HG03039 (cell line): ENCODE measurements at regions not wholly inside any gene's neighbourhood (a gene's known extent, or its start where the extent isn't known, plus 50 kb on each side); places are given as distances from the start of the nearest gene placed in this dataset.

Source experiments
- ATAC-seq: cut with Tn5 transposase; IDR thresholded peaks from one replicate; pipeline ENCODE4 v1.9.1; 2021; ENCODE audit warnings: mild to moderate bottlenecking, moderate library complexity; ENCODE audit not compliant: unreplicated experiment

GRCh38 chr10:62545160-62546066, 171.2 kb downstream of the ZNF365 start:
- ATAC-seq: no peak

- ATAC-seq: no peak
These were observed 174.5 kb downstream of the ZNF365 start for GRCh38 chr10:62548686-62549085.

- no peak for ATAC-seq
These were observed 176.0 kb downstream of the ZNF365 start for GRCh38 chr10:62550173-62550572.

GRCh38 chr10:62554632-62555199, 180.5 kb downstream of the ZNF365 start:
- peak; percentile 73 for ATAC-seq

- no peak for ATAC-seq
These were observed 185.5 kb downstream of the ZNF365 start for GRCh38 chr10:62559481-62560200.

GRCh38 chr10:62560201-62560819, 186.1 kb downstream of the ZNF365 start:
- no peak for ATAC-seq

- no peak for ATAC-seq
These were observed 187.0 kb downstream of the ZNF365 start for GRCh38 chr10:62561151-62561550.

GRCh38 chr10:62562101-62562500, 187.9 kb downstream of the ZNF365 start:
- ATAC-seq: no peak

- ATAC-seq: no peak
These were observed 188.6 kb downstream of the ZNF365 start for GRCh38 chr10:62562795-62563194.

- ATAC-seq: no peak
These were observed 199.8 kb downstream of the ZNF365 start for GRCh38 chr10:62573929-62574328.

GRCh38 chr10:62577076-62577475, 202.9 kb downstream of the ZNF365 start:
- no peak for ATAC-seq

- ATAC-seq: no peak
These were observed 203.6 kb downstream of the ZNF365 start for GRCh38 chr10:62577666-62578291.

- ATAC-seq: no peak
These were observed 204.1 kb downstream of the ZNF365 start for GRCh38 chr10:62578301-62578700.

- no peak for ATAC-seq
These were observed 204.7 kb downstream of the ZNF365 start for GRCh38 chr10:62578916-62579315.

- no peak for ATAC-seq
These were observed 206.2 kb downstream of the ZNF365 start for GRCh38 chr10:62580396-62580795.

- no peak for ATAC-seq
These were observed 207.2 kb downstream of the ZNF365 start for GRCh38 chr10:62581351-62581750.

GRCh38 chr10:62582101-62582705, 208.0 kb downstream of the ZNF365 start:
- no peak for ATAC-seq

- no peak for ATAC-seq
These were observed 208.6 kb downstream of the ZNF365 start for GRCh38 chr10:62582804-62583208.

GRCh38 chr10:62583876-62584615, 209.9 kb downstream of the ZNF365 start:
- ATAC-seq: no peak

- ATAC-seq: no peak
These were observed 210.6 kb downstream of the ZNF365 start for GRCh38 chr10:62584731-62585130.
